Testis (tissue), 2 donors: ENCODE measurements at regions not wholly inside any gene's neighbourhood (a gene's known extent, or its start where the extent isn't known, plus 50 kb on each side); places are given as distances from the start of the nearest gene placed in this dataset.
"Not testable (repeated sequence)": the region's sequence is repeated elsewhere in the genome, so short reads cannot be mapped to it uniquely, and the experiment has no call there.

Experiments used
- DNase-seq: peaks from one replicate; pipeline ENCODE4 v3.0.0-alpha.2; 2019
- H3K27ac ChIP-seq, 2 donors: fragments of 200-600 bp; sonication (generic); one replicate each; pipeline ENCODE4 v1.5.1; 2019
- H3K27me3 ChIP-seq: fragments of 200-600 bp; sonication (generic); one replicate; pipeline ENCODE4 v1.5.1; 2019
- H3K36me3 ChIP-seq: fragments of 200-600 bp; sonication (generic); one replicate; pipeline ENCODE4 v1.5.1; 2017; ENCODE audit warnings: low read depth; ENCODE audit errors: missing control alignments
- H3K4me1 ChIP-seq: fragments of 200-600 bp; sonication (generic); one replicate; pipeline ENCODE4 v1.5.1; 2019
- H3K4me3 ChIP-seq, 2 donors: fragments of 200-600 bp; sonication (generic); one replicate each; pipeline ENCODE4 v1.5.1; 2017 to 2019
- H3K9me3 ChIP-seq: fragments of 200-600 bp; sonication (generic); one replicate; pipeline ENCODE4 v1.5.1; 2017
- POLR2A ChIP-seq: fragments of 450-650 bp; IDR thresholded peaks from one replicate; pipeline ENCODE4 v1.6.1; 2017; ENCODE audit warnings: antibody characterized with exemption, mild to moderate bottlenecking, moderate library complexity
- WGBS, 2 donors: methylation state at CpG; one replicate each; pipeline ENCODE4 v1.1.5; 2018; 5-methylcytosine and 5-hydroxymethylcytosine counted together
- intact Hi-C: fragments of 100-400 bp; cut with DNase I; formaldehyde crosslinking; loops from one replicate; pipeline ENCODE4 v1.15.1; 2023; ENCODE audit warnings: low total_unique reads
- TF ChIP-seq, protein P1 (sequence below), 3 experiments: fragments of 450-650 bp in 2 of 3; fragments of 200-600 bp in 1 of 3; sonication (generic) in 1 of 3; IDR thresholded peaks; one replicate each; pipeline ENCODE4 v1.5.1; 2016 to 2019; ENCODE audit warnings: antibody characterized with exemption in 3 of 3, mild to moderate bottlenecking in 2 of 3, moderate library complexity in 1 of 3

DNA sequence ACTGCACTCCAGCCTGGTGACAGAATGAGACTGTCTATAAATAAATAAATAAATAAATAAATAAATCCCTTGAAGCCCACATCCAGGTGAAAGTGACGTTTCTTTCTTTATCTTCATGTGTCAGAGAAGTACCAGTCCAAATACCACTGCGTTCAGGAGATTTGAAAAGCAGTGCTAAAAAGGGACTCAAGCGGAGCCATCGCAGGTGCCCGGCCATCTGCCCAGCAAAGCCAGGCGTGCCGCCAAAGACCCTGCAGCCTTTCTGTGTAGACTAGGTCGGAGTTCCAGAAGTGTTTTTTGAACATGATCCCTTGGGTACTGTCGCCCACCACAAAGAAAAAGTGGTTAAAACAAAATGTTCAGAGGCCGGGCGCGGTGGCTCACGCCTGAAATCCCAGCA, 65.7 kb upstream of the CEP85L start:
- no peak for TF ChIP-seq POLR2A
- TF ChIP-seq, protein P1, sequence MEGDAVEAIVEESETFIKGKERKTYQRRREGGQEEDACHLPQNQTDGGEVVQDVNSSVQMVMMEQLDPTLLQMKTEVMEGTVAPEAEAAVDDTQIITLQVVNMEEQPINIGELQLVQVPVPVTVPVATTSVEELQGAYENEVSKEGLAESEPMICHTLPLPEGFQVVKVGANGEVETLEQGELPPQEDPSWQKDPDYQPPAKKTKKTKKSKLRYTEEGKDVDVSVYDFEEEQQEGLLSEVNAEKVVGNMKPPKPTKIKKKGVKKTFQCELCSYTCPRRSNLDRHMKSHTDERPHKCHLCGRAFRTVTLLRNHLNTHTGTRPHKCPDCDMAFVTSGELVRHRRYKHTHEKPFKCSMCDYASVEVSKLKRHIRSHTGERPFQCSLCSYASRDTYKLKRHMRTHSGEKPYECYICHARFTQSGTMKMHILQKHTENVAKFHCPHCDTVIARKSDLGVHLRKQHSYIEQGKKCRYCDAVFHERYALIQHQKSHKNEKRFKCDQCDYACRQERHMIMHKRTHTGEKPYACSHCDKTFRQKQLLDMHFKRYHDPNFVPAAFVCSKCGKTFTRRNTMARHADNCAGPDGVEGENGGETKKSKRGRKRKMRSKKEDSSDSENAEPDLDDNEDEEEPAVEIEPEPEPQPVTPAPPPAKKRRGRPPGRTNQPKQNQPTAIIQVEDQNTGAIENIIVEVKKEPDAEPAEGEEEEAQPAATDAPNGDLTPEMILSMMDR (IDR thresholded peaks at IDR 0.05) = no peak
- intact Hi-C loops = no loop called here
- Histone ChIP-seq H3K4me3 (no peak overlapping the region), H3K27ac (no peak overlapping the region), H3K4me1 (no peaks in the 10 kb centered on the region), H3K27me3 (no peaks in the 10 kb centered on the region), H3K36me3 (no peaks in the 10 kb centered on the region), H3K9me3 (no peaks in the 10 kb centered on the region)
- no peak for DNase-seq
- WGBS, 2 donors = 65 to 72% methylated on average over 13 of the region's 13 CpGs

- H3K27ac ChIP-seq, DNase-seq, H3K4me1 ChIP-seq, H3K27me3 ChIP-seq, H3K9me3 ChIP-seq, H3K36me3 ChIP-seq, H3K4me3 ChIP-seq, intact Hi-C loops: not testable (repeated sequence)
- WGBS, 2 donors = 87 to 92% methylated on average over 5 of the region's 5 CpGs
Measured at GRCh38 chr6:118715907-118716306, 64.5 kb upstream of the CEP85L start.

DNA sequence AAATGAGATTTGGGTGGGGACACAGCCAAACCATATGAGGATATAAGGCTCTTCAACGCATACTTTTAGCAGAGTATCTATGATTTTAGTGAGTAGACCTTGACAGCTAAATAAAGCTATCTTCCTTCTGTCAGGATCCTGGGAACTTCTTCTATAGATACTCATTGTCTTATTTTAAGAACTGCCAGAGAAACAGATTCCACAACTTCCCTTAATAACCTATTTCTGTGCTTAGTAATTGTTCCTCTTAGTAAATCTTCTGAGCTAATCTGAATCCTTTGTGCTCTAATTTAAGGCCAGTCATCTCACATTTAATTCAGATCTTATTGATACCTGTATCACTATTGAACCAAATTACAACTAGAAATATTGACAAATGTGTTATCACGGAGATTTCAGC, 64.0 kb upstream of the CEP85L start:
- 82 to 87% methylated on average over 2 of the region's 2 CpGs for whole genome bisulfite sequencing, 2 donors
- no peaks in the 10 kb centered on the region for H3K27me3 ChIP-seq
- DNase-seq = no peak
- TF ChIP-seq POLR2A = no peak
- TF ChIP-seq, protein P1 (IDR thresholded peaks at IDR 0.05) = no peak
- H3K27ac ChIP-seq = no peak overlapping the region
- no peaks in the 10 kb centered on the region for H3K36me3 ChIP-seq
- intact Hi-C loops = no loop called here
- H3K4me3 ChIP-seq = no peak overlapping the region
- no peaks in the 10 kb centered on the region for H3K9me3 ChIP-seq
- no peaks in the 10 kb centered on the region for H3K4me1 ChIP-seq

- H3K27me3 ChIP-seq = no peaks in the 10 kb centered on the region
- WGBS, 2 donors = 89 to 94% methylated on average over 3 of the region's 3 CpGs
- no peak overlapping the region for H3K27ac ChIP-seq
- TF ChIP-seq POLR2A = no peak
- TF ChIP-seq, protein P1 (IDR thresholded peaks at IDR 0.05) = no peak
- no peaks in the 10 kb centered on the region for H3K4me1 ChIP-seq
- no peaks in the 10 kb centered on the region for H3K36me3 ChIP-seq
- DNase-seq = no peak
- H3K9me3 ChIP-seq = no peaks in the 10 kb centered on the region
- intact Hi-C loops = no loop called here
- H3K4me3 ChIP-seq = no peak overlapping the region
Measured at GRCh38 chr6:118714756-118715155, 63.4 kb upstream of the CEP85L start.

GRCh38 chr6:118712969-118713368, 61.6 kb upstream of the CEP85L start:
- H3K4me1 ChIP-seq = no peaks in the 10 kb centered on the region
- H3K4me3 ChIP-seq = no peak overlapping the region
- WGBS, 2 donors = 84 to 92% methylated on average over 3 of the region's 3 CpGs
- intact Hi-C loops = no loop called here
- DNase-seq = no peak
- H3K27me3 ChIP-seq = no peaks in the 10 kb centered on the region
- H3K36me3 ChIP-seq = no peaks in the 10 kb centered on the region
- H3K27ac ChIP-seq = no peak overlapping the region
- no peaks in the 10 kb centered on the region for H3K9me3 ChIP-seq
- TF ChIP-seq, protein P1 (IDR thresholded peaks at IDR 0.05) = no peak
- no peak for TF ChIP-seq POLR2A
